22Rv1 (cell line): ENCODE measurements at regions not wholly inside any gene's neighbourhood (a gene's known extent, or its start where the extent isn't known, plus 50 kb on each side); places are given as distances from the start of the nearest gene placed in this dataset.

Experiments used
- ZFX ChIP-seq: fragments of 450-650 bp; IDR thresholded peaks from 2 replicates; pipeline ENCODE4 v1.6.1; 2017; ENCODE audit warnings: antibody characterized with exemption, borderline replicate concordance
- TF ChIP-seq, protein P1 (sequence below): fragments of 450-650 bp; IDR thresholded peaks from 2 replicates; pipeline ENCODE4 v1.5.1; 2017; ENCODE audit warnings: mild to moderate bottlenecking

DNA sequence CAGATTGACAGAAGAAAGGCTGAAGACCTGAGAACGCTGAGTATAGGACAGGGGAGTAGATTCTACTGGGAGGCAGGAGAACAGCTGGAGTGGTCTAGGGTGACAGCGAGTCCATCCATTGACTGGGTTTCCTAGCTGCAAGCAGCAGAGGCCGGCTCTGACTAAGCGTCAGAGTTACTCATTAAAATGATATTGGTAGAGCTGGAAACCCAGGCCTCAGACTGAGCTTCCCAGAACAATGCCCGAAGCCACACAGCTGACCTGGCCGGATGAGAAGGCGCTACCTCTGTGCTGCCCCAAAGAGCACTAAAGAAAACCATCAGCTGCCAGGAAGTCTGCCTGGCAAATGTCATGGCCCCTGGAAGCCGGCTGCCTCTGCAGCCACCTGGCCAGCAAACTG lies 78.5 kb upstream of the FZD10 start:
- TF ChIP-seq, protein P1, sequence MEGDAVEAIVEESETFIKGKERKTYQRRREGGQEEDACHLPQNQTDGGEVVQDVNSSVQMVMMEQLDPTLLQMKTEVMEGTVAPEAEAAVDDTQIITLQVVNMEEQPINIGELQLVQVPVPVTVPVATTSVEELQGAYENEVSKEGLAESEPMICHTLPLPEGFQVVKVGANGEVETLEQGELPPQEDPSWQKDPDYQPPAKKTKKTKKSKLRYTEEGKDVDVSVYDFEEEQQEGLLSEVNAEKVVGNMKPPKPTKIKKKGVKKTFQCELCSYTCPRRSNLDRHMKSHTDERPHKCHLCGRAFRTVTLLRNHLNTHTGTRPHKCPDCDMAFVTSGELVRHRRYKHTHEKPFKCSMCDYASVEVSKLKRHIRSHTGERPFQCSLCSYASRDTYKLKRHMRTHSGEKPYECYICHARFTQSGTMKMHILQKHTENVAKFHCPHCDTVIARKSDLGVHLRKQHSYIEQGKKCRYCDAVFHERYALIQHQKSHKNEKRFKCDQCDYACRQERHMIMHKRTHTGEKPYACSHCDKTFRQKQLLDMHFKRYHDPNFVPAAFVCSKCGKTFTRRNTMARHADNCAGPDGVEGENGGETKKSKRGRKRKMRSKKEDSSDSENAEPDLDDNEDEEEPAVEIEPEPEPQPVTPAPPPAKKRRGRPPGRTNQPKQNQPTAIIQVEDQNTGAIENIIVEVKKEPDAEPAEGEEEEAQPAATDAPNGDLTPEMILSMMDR = no peak
- no peak for TF ChIP-seq ZFX
